PC-9 (cell line): ENCODE measurements at regions not wholly inside any gene's neighbourhood (a gene's known extent, or its start where the extent isn't known, plus 50 kb on each side); places are given as distances from the start of the nearest gene placed in this dataset.
"Not testable (repeated sequence)": the region's sequence is repeated elsewhere in the genome, so short reads cannot be mapped to it uniquely, and the experiment has no call there.

Experiments
- CTCF ChIP-seq: fragments of 200-600 bp; sonication (generic); conservative IDR thresholded peaks from 2 replicates; pipeline ENCODE4 v1.6.1; 2017; ENCODE audit warnings: mixed run types, antibody characterized with exemption, mild to moderate bottlenecking, moderate library complexity
- EZH2 ChIP-seq: fragments of 200-600 bp; sonication (generic); IDR thresholded peaks from 2 replicates; pipeline ENCODE4 v1.8.0; 2017; ENCODE audit warnings: antibody characterized with exemption, low read depth

GRCh38 chr2:89020566-89020965, 329.1 kb downstream of the RPIA start:
- TF ChIP-seq EZH2, CTCF: not testable (repeated sequence)
